WI38 (cell line): ENCODE measurements at regions not wholly inside any gene's neighbourhood (a gene's known extent, or its start where the extent isn't known, plus 50 kb on each side); places are given as distances from the start of the nearest gene placed in this dataset.

Experiments used
- H3K4me3 ChIP-seq: 2 replicates; pipeline ENCODE4 v1.5.1; 2011; ENCODE audit warnings: low read depth, mild to moderate bottlenecking, control low read depth, low read length
- TF ChIP-seq, protein P1 (sequence below): IDR thresholded peaks from 2 replicates; pipeline ENCODE4 v1.5.1; 2012; ENCODE audit warnings: low read depth, mild to moderate bottlenecking, control low read depth, low read length

DNA sequence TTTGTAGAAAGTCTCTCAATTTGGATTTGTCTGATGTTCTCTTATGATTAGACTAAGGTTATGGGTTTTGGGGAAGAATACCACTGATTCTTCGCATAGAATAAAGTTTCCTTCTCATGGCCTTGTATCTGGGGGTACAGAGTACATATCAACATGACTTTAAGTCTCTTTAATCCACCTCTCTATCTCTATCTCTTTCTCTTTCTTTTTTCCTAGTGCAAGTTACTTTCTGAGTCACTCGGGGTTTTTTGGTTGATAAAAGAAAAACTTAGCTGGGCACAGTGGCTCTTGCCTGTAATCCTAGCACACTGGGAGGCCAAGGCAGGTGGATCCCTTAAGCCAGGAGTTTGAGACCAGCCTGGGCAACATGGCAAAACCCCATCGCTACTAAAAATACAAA, 100.1 kb upstream of the MAP4K3 start:
- TF ChIP-seq, protein P1, sequence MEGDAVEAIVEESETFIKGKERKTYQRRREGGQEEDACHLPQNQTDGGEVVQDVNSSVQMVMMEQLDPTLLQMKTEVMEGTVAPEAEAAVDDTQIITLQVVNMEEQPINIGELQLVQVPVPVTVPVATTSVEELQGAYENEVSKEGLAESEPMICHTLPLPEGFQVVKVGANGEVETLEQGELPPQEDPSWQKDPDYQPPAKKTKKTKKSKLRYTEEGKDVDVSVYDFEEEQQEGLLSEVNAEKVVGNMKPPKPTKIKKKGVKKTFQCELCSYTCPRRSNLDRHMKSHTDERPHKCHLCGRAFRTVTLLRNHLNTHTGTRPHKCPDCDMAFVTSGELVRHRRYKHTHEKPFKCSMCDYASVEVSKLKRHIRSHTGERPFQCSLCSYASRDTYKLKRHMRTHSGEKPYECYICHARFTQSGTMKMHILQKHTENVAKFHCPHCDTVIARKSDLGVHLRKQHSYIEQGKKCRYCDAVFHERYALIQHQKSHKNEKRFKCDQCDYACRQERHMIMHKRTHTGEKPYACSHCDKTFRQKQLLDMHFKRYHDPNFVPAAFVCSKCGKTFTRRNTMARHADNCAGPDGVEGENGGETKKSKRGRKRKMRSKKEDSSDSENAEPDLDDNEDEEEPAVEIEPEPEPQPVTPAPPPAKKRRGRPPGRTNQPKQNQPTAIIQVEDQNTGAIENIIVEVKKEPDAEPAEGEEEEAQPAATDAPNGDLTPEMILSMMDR: no peak
- no peak overlapping the region for H3K4me3 ChIP-seq

GRCh38 chr2:39538718-39539117, 101.6 kb upstream of the MAP4K3 start:
- TF ChIP-seq, protein P1: no peak
- H3K4me3 ChIP-seq: no peak overlapping the region

- TF ChIP-seq, protein P1: no peak
- no peak overlapping the region for H3K4me3 ChIP-seq
Measured at GRCh38 chr2:39540414-39540813, 103.3 kb upstream of the MAP4K3 start.

DNA sequence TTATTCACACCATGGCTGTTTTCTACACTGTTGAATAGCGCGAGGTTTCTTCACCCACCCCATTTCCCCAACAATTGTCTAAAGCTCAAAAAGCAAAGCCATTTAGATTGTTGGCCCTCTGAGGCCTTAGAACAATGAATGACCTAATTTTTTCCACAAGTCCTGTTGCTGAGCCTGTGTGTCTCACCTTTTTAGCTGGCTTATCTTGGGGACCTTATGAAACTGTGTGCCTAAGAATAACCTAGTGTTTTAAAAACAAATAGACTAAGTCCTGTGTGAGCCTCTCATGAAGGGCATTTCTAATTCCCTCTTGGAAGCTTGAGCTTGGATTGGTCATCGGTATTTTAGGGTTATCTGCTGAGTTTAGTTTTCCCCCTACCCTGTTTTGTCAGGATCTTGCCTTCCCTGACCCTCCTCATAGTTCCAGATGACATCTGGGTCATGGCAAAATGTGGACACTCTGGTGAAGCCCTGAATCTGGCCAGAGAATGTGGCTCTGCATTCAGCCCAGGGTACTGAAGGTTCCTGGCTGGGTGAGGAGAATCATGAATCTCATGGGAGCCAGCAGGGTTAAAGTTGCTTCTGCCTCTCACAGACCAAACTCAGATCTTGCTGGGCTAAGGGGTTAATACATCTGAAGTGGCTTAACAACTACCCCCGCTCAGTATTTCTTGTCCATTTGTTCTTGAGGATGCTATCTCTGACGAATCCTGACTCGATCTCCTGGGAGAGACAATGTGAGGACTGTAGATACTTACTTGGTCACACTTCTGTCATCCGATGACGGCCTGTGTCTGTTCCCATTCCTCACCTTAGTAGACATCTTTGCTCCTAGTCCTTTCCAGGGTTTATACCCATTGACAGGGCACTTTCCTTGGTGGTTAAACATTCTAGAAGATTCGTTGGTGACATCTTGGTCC, 104.2 kb upstream of the MAP4K3 start:
- TF ChIP-seq, protein P1: no peak

DNA sequence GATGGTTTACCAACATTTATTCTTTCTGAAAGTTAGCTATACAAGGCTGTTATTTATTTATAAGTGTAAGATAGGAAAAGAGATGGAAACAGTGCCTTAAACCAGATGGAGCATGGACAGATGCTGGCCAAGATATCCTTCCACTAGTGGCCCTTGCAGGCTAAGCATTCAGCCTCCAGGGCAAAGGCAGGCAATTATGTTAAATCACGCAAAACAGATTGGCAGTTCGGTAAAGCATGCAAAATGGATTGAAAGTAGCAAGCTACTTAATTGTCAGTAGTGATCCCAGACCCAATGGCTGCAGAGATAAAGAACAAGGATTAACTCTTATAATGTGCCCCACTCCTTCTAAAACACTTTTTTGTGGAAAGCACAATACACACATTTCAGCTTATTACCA, 105.4 kb upstream of the MAP4K3 start:
- TF ChIP-seq, protein P1: no peak
- no peak overlapping the region for H3K4me3 ChIP-seq

More for the DNA sequence above, 104.2 kb upstream of the MAP4K3 start:
- H3K4me3 ChIP-seq: no peak overlapping the region

DNA sequence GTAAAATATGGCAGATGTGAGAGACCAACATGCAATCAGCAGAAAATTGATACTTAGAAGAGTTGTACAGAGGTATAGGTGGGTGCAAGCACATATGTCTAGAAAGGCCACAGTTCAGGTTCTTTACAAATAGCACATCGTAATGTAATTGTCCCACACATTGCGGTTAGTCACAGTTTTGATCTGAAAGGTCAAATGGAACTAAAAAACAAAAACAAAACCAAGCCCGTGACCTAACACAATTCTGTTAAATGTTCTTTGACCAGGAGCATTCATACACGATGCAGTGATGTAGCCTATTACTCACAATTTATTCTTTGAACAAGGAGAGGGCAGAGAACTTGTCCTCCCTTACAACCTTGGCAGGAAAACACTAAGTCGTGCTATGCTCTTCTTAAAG, 108.9 kb upstream of the MAP4K3 start:
- TF ChIP-seq, protein P1: no peak
- H3K4me3 ChIP-seq: no peak overlapping the region

DNA sequence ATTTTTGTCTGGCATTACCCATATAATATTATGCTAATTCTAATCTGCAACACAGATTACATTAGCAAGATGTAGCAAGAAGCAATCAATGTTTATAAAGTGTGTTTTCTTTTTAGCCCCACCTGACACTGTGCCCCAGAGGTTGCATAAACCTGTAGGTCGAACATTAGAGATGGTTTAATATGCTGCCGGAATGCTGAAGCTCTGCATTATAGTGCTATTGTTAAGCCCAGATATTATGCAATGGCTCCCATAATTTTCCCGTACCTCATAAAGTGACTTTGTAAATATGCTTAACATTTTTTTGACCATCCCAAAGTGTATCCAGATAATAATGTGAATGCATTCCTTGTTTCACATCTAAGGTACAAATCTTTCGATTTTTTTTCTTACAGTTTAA, 109.3 kb upstream of the MAP4K3 start:
- TF ChIP-seq, protein P1: no peak

More for the DNA sequence above, 109.3 kb upstream of the MAP4K3 start:
- H3K4me3 ChIP-seq: no peak overlapping the region
